Neuronal stem cell (in vitro differentiated cells): ENCODE measurements at regions not wholly inside any gene's neighbourhood (a gene's known extent, or its start where the extent isn't known, plus 50 kb on each side); places are given as distances from the start of the nearest gene placed in this dataset.

ENCODE experiments used
- DNase-seq: peaks from one replicate; pipeline ENCODE4 v3.0.0-alpha.2; 2013; ENCODE audit warnings: low spot score
- H2AFZ ChIP-seq: one replicate; pipeline ENCODE4 v1.6.1; 2013; ENCODE audit warnings: mild to moderate bottlenecking, low read length, inconsistent platforms
- H2AK5ac ChIP-seq: 2 replicates; pipeline ENCODE4 v1.6.1; 2013; ENCODE audit warnings: low read depth, mild to moderate bottlenecking, inconsistent platforms, low read length, moderate library complexity, mixed read lengths
- H2BK120ac ChIP-seq: 2 replicates; pipeline ENCODE4 v1.6.1; 2013; ENCODE audit warnings: low read depth, mild to moderate bottlenecking, inconsistent platforms, low read length, moderate library complexity, mixed read lengths
- H2BK12ac ChIP-seq: one replicate; pipeline ENCODE4 v1.6.1; 2013; ENCODE audit warnings: low read length, inconsistent platforms
- H2BK15ac ChIP-seq: 2 replicates; pipeline ENCODE4 v1.6.1; 2013; ENCODE audit warnings: mild to moderate bottlenecking, low read length, inconsistent platforms, mixed read lengths
- H2BK5ac ChIP-seq: one replicate; pipeline ENCODE4 v1.6.1; 2013; ENCODE audit warnings: inconsistent platforms, mild to moderate bottlenecking, low read length, moderate library complexity
- H3K14ac ChIP-seq: one replicate; pipeline ENCODE4 v1.6.1; 2013; ENCODE audit warnings: low read length, inconsistent platforms
- H3K18ac ChIP-seq: 2 replicates; pipeline ENCODE4 v1.6.1; 2013; ENCODE audit warnings: low read length, inconsistent platforms
- H3K23ac ChIP-seq: 2 replicates; pipeline ENCODE4 v1.6.1; 2013; ENCODE audit warnings: low read depth, mild to moderate bottlenecking, mixed read lengths, low read length, inconsistent platforms; ENCODE audit not compliant: poor library complexity
- H3K27ac ChIP-seq: replicated peaks from 3 replicates; pipeline ENCODE4 v1.5.1; 2013; ENCODE audit warnings: low read length, inconsistent platforms
- H3K27me3 ChIP-seq, 3 experiments: 2 replicates each; pipeline ENCODE4 v1.6.1; 2013; ENCODE audit warnings: low read length in 3 of 3, mild to moderate bottlenecking in 2 of 3, inconsistent platforms in 1 of 3, low read depth in 1 of 3, mixed read lengths in 1 of 3, moderate library complexity in 1 of 3; ENCODE audit not compliant: control insufficient read depth in 3 of 3, insufficient read depth in 3 of 3
- H3K36me3 ChIP-seq, 2 donors: replicated peaks in 1 of 2; 2 replicates each; pipeline ENCODE4 v1.6.1; 2013; ENCODE audit warnings: low read length in 2 of 2; ENCODE audit not compliant: control insufficient read depth in 2 of 2, insufficient read depth in 2 of 2
- H3K4ac ChIP-seq: 2 replicates; pipeline ENCODE4 v1.6.1; 2013; ENCODE audit warnings: inconsistent platforms, mild to moderate bottlenecking, low read length, moderate library complexity
- H3K4me1 ChIP-seq, 2 donors: 1 replicate in 1 of 2; 2 replicates in 1 of 2; pipeline ENCODE4 v1.6.1; 2013; ENCODE audit warnings: low read length in 2 of 2, low read depth in 1 of 2; ENCODE audit not compliant: control insufficient read depth in 2 of 2, insufficient read depth in 1 of 2
- H3K4me2 ChIP-seq: one replicate; pipeline ENCODE4 v1.6.1; 2013; ENCODE audit warnings: mild to moderate bottlenecking, low read length, inconsistent platforms; ENCODE audit not compliant: insufficient read depth, poor library complexity, severe bottlenecking
- H3K4me3 ChIP-seq, 2 donors: 2 replicates each; pipeline ENCODE4 v1.5.1; 2013; ENCODE audit warnings: low read length in 2 of 2, mild to moderate bottlenecking in 2 of 2, inconsistent platforms in 1 of 2, moderate library complexity in 1 of 2
- H3K79me1 ChIP-seq: one replicate; pipeline ENCODE4 v1.6.1; 2013; ENCODE audit warnings: low read depth, mild to moderate bottlenecking, inconsistent platforms, low read length, moderate library complexity
- H3K9ac ChIP-seq: one replicate; pipeline ENCODE4 v1.6.1; 2013; ENCODE audit warnings: mild to moderate bottlenecking, low read depth, low read length, inconsistent platforms; ENCODE audit not compliant: poor library complexity
- H3K9me3 ChIP-seq, 2 donors: replicated peaks in 1 of 2; 2 replicates each; pipeline versions ENCODE3 to v1.6.1; 2013; ENCODE audit warnings: low read length in 2 of 2, mild to moderate bottlenecking in 2 of 2, inconsistent platforms in 1 of 2, low read depth in 1 of 2, mixed read lengths in 1 of 2, moderate library complexity in 1 of 2; ENCODE audit not compliant: control insufficient read depth in 2 of 2, insufficient read depth in 1 of 2
- H4K8ac ChIP-seq: one replicate; pipeline ENCODE4 v1.6.1; 2013; ENCODE audit warnings: low read depth, mild to moderate bottlenecking, inconsistent platforms, low read length, moderate library complexity
- H4K91ac ChIP-seq: one replicate; pipeline ENCODE4 v1.6.1; 2013; ENCODE audit warnings: low read length, low read depth, mild to moderate bottlenecking, inconsistent platforms; ENCODE audit not compliant: poor library complexity
- WGBS, 2 donors: extraction: QIAGEN DNeasy Blood & Tissue Kit; methylation state at CpG; one replicate each; pipeline ENCODE4 v1.1.7; 2013; ENCODE audit warnings: missing lambda C conversion rate in 2 of 2, mixed read lengths in 1 of 2; ENCODE audit not compliant: insufficient read length in 2 of 2, insufficient replicate concordance in 1 of 2; ENCODE audit errors: extremely low coverage in 2 of 2; 5-methylcytosine and 5-hydroxymethylcytosine counted together

- no peak overlapping the region for H3K27ac ChIP-seq
- no peak overlapping the region for H2BK15ac ChIP-seq
- H3K36me3 ChIP-seq: no peaks in the 10 kb centered on the region
- WGBS, 2 donors: no CpG with 5 or more reads among the region's 7 CpGs
- DNase-seq: no peak
- H4K91ac ChIP-seq: no peak overlapping the region
- no peak overlapping the region for H3K4me2 ChIP-seq
- H4K8ac ChIP-seq: no peak overlapping the region
- no peak overlapping the region for H2AFZ ChIP-seq
- H3K79me1 ChIP-seq: no peaks in the 10 kb centered on the region
- no peak overlapping the region for H3K4ac ChIP-seq
- no peak overlapping the region for H2BK120ac ChIP-seq
- no peak overlapping the region for H2AK5ac ChIP-seq
- no peak overlapping the region for H2BK12ac ChIP-seq
- peaks cover 0 to 11% of the 10 kb centered on the region in 2 donors for H3K4me1 ChIP-seq
- no peak overlapping the region for H3K4me3 ChIP-seq
- no peaks in the 10 kb centered on the region for H3K27me3 ChIP-seq
- no peak overlapping the region for H3K14ac ChIP-seq
- H3K9ac ChIP-seq: no peak overlapping the region
- H3K9me3 ChIP-seq: no peaks in the 10 kb centered on the region
- no peak overlapping the region for H3K18ac ChIP-seq
- no peak overlapping the region for H3K23ac ChIP-seq
- no peak overlapping the region for H2BK5ac ChIP-seq
Observed at GRCh38 chr6:6816716-6817115, 228.2 kb downstream of the LY86 start.

GRCh38 chr6:6818078-6818639 lies 229.6 kb downstream of the LY86 start:
- Histone ChIP-seq H3K9me3 (no peaks in the 10 kb centered on the region), H3K9ac (no peak overlapping the region)
- WGBS, 2 donors: no CpG with 5 or more reads among the region's 10 CpGs

GRCh38 chr6:6820641-6821238 lies 232.2 kb downstream of the LY86 start:
- no peak overlapping the region for H2BK15ac ChIP-seq
- H3K9ac ChIP-seq: no peak overlapping the region
- H2BK5ac ChIP-seq: no peak overlapping the region
- H2BK120ac ChIP-seq: no peak overlapping the region
- H3K23ac ChIP-seq: no peak overlapping the region
- no peak overlapping the region for H3K14ac ChIP-seq
- H3K4me2 ChIP-seq: peak overlapping the region; percentile 48
- H3K27ac ChIP-seq: no peak overlapping the region
- H3K27me3 ChIP-seq: no peaks in the 10 kb centered on the region
- H2BK12ac ChIP-seq: no peak overlapping the region
- H2AFZ ChIP-seq: no peak overlapping the region
- no peak overlapping the region for H4K8ac ChIP-seq
- no peak overlapping the region for H3K4ac ChIP-seq
- H3K79me1 ChIP-seq: no peaks in the 10 kb centered on the region
- no peak overlapping the region for H4K91ac ChIP-seq
- H3K4me3 ChIP-seq: no peak overlapping the region
- H3K36me3 ChIP-seq: no peaks in the 10 kb centered on the region
- peak overlapping the region; percentile 40 for H3K18ac ChIP-seq
- peaks cover 0 to 16% of the 10 kb centered on the region in 2 donors for H3K4me1 ChIP-seq
- peak; percentile 33 for DNase-seq
- no peak overlapping the region for H2AK5ac ChIP-seq
- H3K9me3 ChIP-seq: no peaks in the 10 kb centered on the region
- no CpG with 5 or more reads among the region's 10 CpGs for WGBS, 2 donors

More at GRCh38 chr6:6818078-6818639, 229.6 kb downstream of the LY86 start:
- Histone ChIP-seq H3K4me3 (no peak overlapping the region), H3K18ac (no peak overlapping the region), H4K91ac (no peak overlapping the region), H2BK15ac (no peak overlapping the region), H2AK5ac (no peak overlapping the region), H3K27me3 (no peaks in the 10 kb centered on the region), H4K8ac (no peak overlapping the region), H3K79me1 (no peaks in the 10 kb centered on the region), H3K4me1 (peaks cover 0 to 8% of the 10 kb centered on the region in 2 donors), H3K4ac (no peak overlapping the region), H3K14ac (peak overlapping the region; percentile 82), H2BK12ac (no peak overlapping the region), H3K36me3 (no peaks in the 10 kb centered on the region), H3K4me2 (no peak overlapping the region), H3K23ac (no peak overlapping the region), H3K27ac (no peak overlapping the region), H2BK120ac (no peak overlapping the region), H2AFZ (no peak overlapping the region), H2BK5ac (no peak overlapping the region)
- no peak for DNase-seq

DNA sequence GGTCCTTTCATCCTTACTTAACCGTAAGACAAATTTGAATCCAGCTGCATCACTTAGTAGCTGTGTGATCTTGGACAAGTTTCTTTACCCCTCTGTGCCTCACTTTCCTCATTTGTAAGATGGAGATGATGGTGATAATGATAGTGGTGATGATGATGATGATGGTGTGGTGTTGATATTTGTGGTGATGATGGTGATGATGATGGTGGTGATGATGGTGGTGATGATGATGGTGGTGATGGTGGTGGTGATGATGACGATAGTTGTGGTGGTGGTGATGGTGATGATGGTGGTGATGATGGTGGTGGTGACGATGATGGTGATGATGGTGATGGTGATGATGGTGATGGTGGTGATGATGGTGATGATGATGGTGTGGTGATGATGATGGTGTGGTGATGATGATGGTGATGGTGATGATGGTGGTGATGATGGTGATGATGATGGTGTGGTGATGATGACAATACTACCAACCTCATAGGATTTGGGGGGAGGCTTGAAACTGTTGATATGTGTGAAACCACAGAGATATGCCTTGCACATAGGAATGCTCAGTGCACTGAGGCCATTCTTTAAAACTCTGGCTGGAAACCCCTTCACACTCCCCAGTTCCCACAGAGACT lies 233.2 kb downstream of the LY86 start:
- Histone ChIP-seq H3K23ac (no peak overlapping the region), H4K91ac (no peak overlapping the region), H3K27ac (no peak overlapping the region), H3K4me2 (no peak overlapping the region), H3K4ac (no peak overlapping the region), H3K79me1 (no peaks in the 10 kb centered on the region), H3K18ac (no peak overlapping the region), H2AK5ac (no peak overlapping the region), H2BK12ac (no peak overlapping the region), H3K36me3 (no peaks in the 10 kb centered on the region), H3K4me3 (no peak overlapping the region), H2BK5ac (no peak overlapping the region), H2BK120ac (no peak overlapping the region), H3K9me3 (no peaks in the 10 kb centered on the region), H2BK15ac (no peak overlapping the region), H3K14ac (no peak overlapping the region), H3K4me1 (peaks cover 0 to 16% of the 10 kb centered on the region in 2 donors), H4K8ac (no peak overlapping the region), H3K9ac (no peak overlapping the region), H3K27me3 (no peaks in the 10 kb centered on the region), H2AFZ (no peak overlapping the region)
- DNase-seq: no peak
- no CpG with 5 or more reads among the region's 3 CpGs for WGBS, 2 donors
